GM12874 (cell line): ENCODE measurements at regions not wholly inside any gene's neighbourhood (a gene's known extent, or its start where the extent isn't known, plus 50 kb on each side); places are given as distances from the start of the nearest gene placed in this dataset.

ENCODE experiments used
- TF ChIP-seq, protein P1 (sequence below): IDR thresholded peaks from 2 replicates; pipeline ENCODE4 v1.5.1; 2011; ENCODE audit warnings: low read depth, mild to moderate bottlenecking, control low read depth, low read length, moderate library complexity; ENCODE audit not compliant: insufficient read depth

DNA sequence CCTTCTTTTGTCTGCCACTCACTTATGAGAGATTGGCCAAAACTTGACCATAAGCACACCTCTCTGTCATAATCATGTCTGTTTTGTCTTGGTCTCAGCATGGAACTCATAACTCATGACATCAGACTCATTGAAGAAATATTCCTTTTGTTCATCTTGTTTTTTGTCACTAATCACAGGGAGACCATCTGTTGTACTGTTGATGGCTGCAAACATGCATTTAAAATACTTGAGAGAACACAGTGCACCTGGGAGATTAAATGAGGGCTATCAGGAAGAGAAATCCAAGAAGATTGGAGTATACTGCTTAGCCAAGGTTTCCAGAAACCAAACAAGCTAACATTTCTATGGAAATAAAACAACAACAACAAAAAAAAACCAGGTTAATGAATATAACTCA, 689.7 kb downstream of the EPM2A start:
- TF ChIP-seq, protein P1, sequence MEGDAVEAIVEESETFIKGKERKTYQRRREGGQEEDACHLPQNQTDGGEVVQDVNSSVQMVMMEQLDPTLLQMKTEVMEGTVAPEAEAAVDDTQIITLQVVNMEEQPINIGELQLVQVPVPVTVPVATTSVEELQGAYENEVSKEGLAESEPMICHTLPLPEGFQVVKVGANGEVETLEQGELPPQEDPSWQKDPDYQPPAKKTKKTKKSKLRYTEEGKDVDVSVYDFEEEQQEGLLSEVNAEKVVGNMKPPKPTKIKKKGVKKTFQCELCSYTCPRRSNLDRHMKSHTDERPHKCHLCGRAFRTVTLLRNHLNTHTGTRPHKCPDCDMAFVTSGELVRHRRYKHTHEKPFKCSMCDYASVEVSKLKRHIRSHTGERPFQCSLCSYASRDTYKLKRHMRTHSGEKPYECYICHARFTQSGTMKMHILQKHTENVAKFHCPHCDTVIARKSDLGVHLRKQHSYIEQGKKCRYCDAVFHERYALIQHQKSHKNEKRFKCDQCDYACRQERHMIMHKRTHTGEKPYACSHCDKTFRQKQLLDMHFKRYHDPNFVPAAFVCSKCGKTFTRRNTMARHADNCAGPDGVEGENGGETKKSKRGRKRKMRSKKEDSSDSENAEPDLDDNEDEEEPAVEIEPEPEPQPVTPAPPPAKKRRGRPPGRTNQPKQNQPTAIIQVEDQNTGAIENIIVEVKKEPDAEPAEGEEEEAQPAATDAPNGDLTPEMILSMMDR: no peak

DNA sequence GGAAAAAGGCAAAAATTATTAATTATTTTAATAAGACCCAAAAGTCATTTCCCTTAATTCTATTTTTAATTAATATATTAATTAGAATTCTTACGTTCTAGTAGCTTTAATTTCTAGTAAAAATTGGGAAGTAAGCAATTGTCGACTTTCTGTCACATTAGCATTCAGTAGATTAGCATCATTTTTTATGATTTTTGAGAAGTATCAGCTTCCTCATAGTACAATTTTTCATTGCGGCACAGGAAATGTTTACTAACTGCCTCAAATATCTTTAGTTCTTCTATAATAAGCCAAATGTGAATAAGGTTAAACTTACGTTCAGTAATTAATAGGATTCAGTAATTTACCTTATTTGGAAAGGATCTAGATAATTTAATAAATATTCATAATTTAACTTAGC, 687.4 kb downstream of the EPM2A start:
- TF ChIP-seq, protein P1: no peak

- TF ChIP-seq, protein P1: no peak
Observed at GRCh38 chr6:145051661-145052060, 683.7 kb downstream of the EPM2A start.

- TF ChIP-seq, protein P1: no peak
Observed at GRCh38 chr6:145055567-145055966, 679.8 kb downstream of the EPM2A start.

GRCh38 chr6:145060714-145061113, 674.6 kb downstream of the EPM2A start:
- TF ChIP-seq, protein P1: no peak

DNA sequence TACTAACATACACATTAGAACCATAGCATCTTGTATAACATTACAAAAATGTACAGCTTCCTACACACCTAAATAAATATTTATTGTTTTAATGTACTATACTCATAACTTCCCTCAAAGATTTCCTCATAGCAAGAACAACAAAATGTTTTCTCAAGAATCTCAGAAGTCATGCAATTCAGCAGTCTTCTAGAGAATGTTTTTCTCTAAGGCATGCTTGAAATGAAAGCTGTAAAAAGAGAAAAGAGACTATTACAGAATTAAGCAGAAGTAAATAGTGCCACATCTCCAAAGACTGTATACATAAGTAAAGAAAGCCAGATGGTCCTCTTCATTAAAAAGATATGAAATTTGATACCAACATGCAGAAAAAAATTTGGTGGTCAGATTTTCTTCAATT, 672.2 kb downstream of the EPM2A start:
- TF ChIP-seq, protein P1: no peak

DNA sequence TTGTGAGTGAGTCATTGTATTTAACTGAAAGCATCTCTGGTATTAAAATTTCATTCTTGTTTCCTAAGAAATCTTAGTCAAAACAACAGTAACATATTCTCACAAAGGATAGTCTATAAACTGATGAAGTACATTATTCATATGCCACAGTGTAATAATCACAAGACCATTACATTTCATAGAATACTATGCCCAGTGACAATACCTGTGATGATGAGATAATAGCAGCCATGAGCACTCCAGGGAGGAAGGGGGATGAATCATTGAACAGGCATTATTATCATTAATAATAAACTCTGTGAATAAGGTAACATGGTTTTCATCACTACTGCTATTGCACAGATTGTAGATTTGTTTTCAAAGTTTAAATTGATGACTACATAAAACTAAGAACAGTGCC, 667.9 kb downstream of the EPM2A start:
- TF ChIP-seq, protein P1: no peak

DNA sequence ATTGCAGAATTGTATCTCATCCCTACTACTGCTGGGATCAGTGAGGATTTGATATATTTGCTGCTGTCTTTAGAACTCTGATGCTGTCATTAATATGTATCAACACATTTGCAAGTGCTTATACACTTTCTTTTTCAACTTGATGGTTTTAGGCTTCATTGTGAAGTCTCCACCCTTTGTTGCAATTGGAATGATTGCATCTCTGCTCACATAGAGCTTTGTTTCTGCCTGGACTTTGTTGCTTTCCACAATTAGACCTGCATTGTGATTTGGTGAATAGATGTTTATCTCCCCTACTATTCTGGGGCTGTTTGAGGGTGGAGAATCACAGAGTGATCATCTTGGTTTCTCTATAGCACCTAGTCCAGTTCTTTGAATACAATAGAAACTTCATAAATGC, 666.7 kb downstream of the EPM2A start:
- TF ChIP-seq, protein P1: no peak
